ENCODE measurements at regions not wholly inside any gene's neighbourhood (a gene's known extent, or its start where the extent isn't known, plus 50 kb on each side); places are given as distances from the start of the nearest gene placed in this dataset.
"Not testable (repeated sequence)": the region's sequence is repeated elsewhere in the genome, so short reads cannot be mapped to it uniquely, and the experiment has no call there.

DNA sequence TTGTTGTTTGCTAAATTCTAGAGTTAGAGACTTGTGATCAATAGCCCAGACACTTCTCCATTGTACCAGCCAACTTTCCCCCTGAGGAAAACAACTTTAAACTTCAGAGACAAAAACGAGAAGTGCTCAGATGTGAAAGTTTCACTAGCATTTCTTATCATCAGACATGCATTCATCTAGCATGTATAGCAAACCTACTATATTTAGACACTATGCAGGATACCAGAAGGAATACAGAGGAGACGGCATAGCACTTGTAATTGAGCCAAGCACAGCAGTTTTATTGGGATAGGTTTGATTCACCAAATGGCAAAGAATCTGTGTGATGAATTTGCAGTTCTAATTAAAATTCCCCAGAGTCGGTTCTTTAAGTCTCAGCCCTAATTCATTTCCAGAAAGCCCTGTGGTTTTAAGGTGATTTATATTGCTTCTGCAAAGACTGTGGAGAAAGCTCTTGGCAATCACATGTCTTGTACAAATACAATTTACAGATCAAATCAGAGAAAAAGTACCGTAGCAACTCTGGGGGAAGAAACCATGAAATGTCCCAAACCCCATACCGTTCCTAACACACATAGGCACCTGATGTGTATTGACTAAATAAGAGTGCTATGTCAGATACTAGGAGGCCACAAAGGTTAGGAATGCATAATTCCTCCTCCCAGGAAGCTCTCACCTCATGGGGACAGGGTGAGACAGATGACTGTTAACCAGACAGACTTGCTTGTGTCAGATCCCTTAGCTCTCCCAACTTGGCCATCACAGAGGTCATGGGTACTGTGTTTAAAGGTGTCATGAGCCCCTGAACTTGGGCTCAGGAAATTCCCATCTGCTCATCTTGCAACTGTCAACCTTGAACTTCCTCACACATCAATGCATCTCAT lies 69.6 kb upstream of the KRAS start:
- no peak overlapping the region for H3K4me3 ChIP-seq
- no peak overlapping the region for H3K27ac ChIP-seq
- TF ChIP-seq, protein P1, sequence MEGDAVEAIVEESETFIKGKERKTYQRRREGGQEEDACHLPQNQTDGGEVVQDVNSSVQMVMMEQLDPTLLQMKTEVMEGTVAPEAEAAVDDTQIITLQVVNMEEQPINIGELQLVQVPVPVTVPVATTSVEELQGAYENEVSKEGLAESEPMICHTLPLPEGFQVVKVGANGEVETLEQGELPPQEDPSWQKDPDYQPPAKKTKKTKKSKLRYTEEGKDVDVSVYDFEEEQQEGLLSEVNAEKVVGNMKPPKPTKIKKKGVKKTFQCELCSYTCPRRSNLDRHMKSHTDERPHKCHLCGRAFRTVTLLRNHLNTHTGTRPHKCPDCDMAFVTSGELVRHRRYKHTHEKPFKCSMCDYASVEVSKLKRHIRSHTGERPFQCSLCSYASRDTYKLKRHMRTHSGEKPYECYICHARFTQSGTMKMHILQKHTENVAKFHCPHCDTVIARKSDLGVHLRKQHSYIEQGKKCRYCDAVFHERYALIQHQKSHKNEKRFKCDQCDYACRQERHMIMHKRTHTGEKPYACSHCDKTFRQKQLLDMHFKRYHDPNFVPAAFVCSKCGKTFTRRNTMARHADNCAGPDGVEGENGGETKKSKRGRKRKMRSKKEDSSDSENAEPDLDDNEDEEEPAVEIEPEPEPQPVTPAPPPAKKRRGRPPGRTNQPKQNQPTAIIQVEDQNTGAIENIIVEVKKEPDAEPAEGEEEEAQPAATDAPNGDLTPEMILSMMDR (IDR thresholded peaks at IDR 0.05): no peak
- DNase-seq (ENCODE audit: low spot score): no peak

DNA sequence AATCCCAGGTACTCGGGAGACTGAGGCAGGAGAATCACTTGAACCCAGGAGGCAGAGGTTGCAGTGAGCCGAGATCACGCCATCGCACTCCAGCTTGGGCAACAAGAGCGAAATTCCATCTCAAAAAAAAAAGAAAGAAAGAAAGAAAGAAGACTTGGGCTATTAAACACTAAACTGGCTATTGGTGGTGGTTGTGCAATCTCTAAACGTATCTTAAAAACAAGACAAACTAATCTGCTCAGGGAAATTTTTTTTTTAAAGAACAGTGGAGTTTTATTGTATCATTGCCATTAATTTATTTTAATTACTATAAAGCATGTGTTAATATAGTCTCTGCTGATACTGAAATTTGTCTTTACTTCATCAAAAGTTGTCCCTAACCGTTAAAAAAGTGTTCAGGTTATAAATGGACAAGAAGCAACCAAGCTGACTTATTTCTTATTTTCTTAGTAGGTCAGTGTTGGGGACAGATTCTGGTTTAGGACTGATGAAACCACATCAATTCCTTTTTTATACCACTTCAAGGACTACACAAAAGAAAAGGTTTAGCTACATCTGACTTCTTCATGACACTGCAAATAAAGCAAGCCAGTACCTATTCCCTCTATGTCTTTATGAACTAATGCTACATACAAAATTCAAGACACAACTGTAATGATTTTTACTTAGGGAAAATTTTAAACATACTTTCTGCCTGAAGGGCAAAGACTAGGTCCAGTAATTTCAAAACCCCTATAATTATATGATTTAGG lies 68.7 kb upstream of the KRAS start:
- TF ChIP-seq, protein P1 (IDR thresholded peaks at IDR 0.05): no peak
- no peak overlapping the region for H3K4me3 ChIP-seq
- no peak overlapping the region for H3K27ac ChIP-seq
- no peak for DNase-seq (ENCODE audit: low spot score)

GRCh38 chr12:25317553-25317952 lies 66.8 kb upstream of the KRAS start:
- no peak overlapping the region for H3K27ac ChIP-seq
- TF ChIP-seq, protein P1 (IDR thresholded peaks at IDR 0.05): no peak
- no peak for DNase-seq (ENCODE audit: low spot score)
- H3K4me3 ChIP-seq: no peak overlapping the region

DNA sequence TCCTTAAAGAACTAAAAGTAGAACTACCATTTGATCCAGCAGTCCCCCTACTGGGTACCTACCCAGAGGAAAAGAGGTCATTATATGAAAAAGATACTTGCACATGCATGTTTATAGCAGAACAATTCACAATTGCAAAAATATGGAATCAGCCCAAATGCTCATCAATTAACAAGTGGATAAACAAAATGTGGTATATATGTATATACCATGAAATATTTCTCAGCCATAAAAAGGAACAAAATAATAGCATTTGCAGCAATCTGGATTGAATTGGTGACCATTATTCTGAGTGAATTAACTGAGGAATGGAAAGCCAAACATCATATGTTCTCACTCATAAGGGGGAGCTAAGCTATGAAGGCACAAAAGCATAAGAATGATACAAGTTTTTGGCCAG lies 64.7 kb upstream of the KRAS start:
- TF ChIP-seq, protein P1 (IDR thresholded peaks at IDR 0.05): no peak
- no peak for DNase-seq (ENCODE audit: low spot score)
- no peak overlapping the region for H3K4me3 ChIP-seq
- H3K27ac ChIP-seq: no peak overlapping the region

- not testable (repeated sequence) for DNase-seq (ENCODE audit: low spot score); H3K4me3 ChIP-seq; H3K27ac ChIP-seq
Observed at GRCh38 chr12:25313266-25313990, 62.7 kb upstream of the KRAS start.

GRCh38 chr12:25311506-25311905 lies 60.8 kb upstream of the KRAS start:
- no peak overlapping the region for H3K4me3 ChIP-seq
- H3K27ac ChIP-seq: no peak overlapping the region
- TF ChIP-seq, protein P1 (IDR thresholded peaks at IDR 0.05): no peak
- no peak for DNase-seq (ENCODE audit: low spot score)

- not testable (repeated sequence) for DNase-seq (ENCODE audit: low spot score)
Observed at GRCh38 chr12:25310071-25310470, 59.3 kb upstream of the KRAS start.

More at GRCh38 chr12:25310071-25310470, 59.3 kb upstream of the KRAS start:
- H3K4me3 ChIP-seq, H3K27ac ChIP-seq: not testable (repeated sequence)
